Upper lobe of left lung (tissue), 6 donors: ENCODE measurements at regions not wholly inside any gene's neighbourhood (a gene's known extent, or its start where the extent isn't known, plus 50 kb on each side); places are given as distances from the start of the nearest gene placed in this dataset.

ENCODE experiments used
- ATAC-seq, 2 donors: fragments of 200-7000 bp; cut with Tn5 transposase; one replicate each; pipeline ENCODE4 v1.9.1; 2022; ENCODE audit warnings: mild to moderate bottlenecking in 2 of 2, moderate library complexity in 2 of 2; ENCODE audit not compliant: low FRiP score in 2 of 2
- DNase-seq, 2 donors: peaks; one replicate each; pipeline ENCODE4 v3.0.0-alpha.2; 2019 to 2020
- H3K27ac ChIP-seq, 4 donors: fragments of 200-600 bp; sonication (generic); one replicate each; pipeline ENCODE4 v1.5.1; 2016 to 2019
- H3K27me3 ChIP-seq, 4 donors: fragments of 200-600 bp; sonication (generic); one replicate each; pipeline ENCODE4 v1.5.1; 2017 to 2019
- H3K36me3 ChIP-seq, 4 donors: fragments of 200-600 bp; sonication (generic); one replicate each; pipeline ENCODE4 v1.5.1; 2016 to 2019
- H3K4me1 ChIP-seq, 4 donors: fragments of 200-600 bp; sonication (generic); one replicate each; pipeline ENCODE4 v1.5.1; 2018 to 2019
- H3K4me3 ChIP-seq, 4 donors: fragments of 200-600 bp; sonication (generic); one replicate each; pipeline ENCODE4 v1.5.1; 2017 to 2019; ENCODE audit warnings: mild to moderate bottlenecking in 2 of 4, moderate library complexity in 1 of 4
- H3K9me3 ChIP-seq, 4 donors: fragments of 200-600 bp; sonication (generic); one replicate each; pipeline ENCODE4 v1.5.1; 2018 to 2019
- EP300 ChIP-seq, 4 donors: sonication (generic); formaldehyde crosslinking; IDR thresholded peaks; one replicate each; pipeline ENCODE4 v1.5.1; 2017; ENCODE audit warnings: antibody characterized with exemption in 4 of 4, control low read depth in 2 of 4
- POLR2A ChIP-seq, 4 donors: fragments of 450-650 bp; IDR thresholded peaks; one replicate each; pipeline ENCODE4 v1.5.1; 2016 to 2017; ENCODE audit warnings: antibody characterized with exemption in 4 of 4, mild to moderate bottlenecking in 2 of 4
- POLR2AphosphoS5 ChIP-seq, 2 donors: sonication (generic); formaldehyde crosslinking; IDR thresholded peaks; one replicate each; pipeline ENCODE4 v1.5.1; 2017; ENCODE audit warnings: antibody characterized with exemption in 2 of 2
- WGBS, 2 donors: methylation state at CpG; one replicate each; pipeline ENCODE4 v1.1.5; 2017 to 2018; 5-methylcytosine and 5-hydroxymethylcytosine counted together
- TF ChIP-seq, protein P1 (sequence below), 6 experiments: fragments of 450-650 bp in 4 of 6; fragments of 200-600 bp in 2 of 6; sonication (generic) in 2 of 6; IDR thresholded peaks; one replicate each; pipeline ENCODE4 v1.5.1; 2016 to 2019; ENCODE audit warnings: antibody characterized with exemption in 6 of 6
- donor health status: DM: no; HTN: no; CAD: no; lungs with moderate emphysema.
- donor health status: DM: no; HTN: yes; CAD: no; lungs with severe emphysema.

DNA sequence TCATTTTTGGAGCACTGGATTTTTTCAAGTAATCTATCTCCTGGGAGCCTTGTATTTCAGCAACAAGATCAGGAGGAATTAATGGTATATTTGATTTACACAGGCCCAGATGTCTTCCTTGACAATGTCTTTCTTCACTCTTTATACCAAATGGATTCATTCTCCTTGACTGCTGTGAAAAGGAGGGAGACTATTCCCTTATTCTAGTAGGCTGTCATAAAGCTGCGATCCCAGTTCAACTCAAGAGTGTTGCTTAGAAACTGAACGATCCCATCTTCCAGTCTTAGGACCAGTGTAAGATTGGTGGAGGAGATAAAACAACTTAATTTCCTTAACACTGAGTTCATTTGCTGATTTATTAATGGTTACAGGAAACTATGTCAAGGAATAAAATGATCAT lies 119.4 kb upstream of the ROBO1 start:
- Histone ChIP-seq H3K36me3 (no peaks in the 10 kb centered on the region), H3K27me3 (no peaks in the 10 kb centered on the region), H3K9me3 (no peaks in the 10 kb centered on the region), H3K4me3 (no peak overlapping the region), H3K4me1 (no peaks in the 10 kb centered on the region), H3K27ac (no peak overlapping the region)
- 68 to 73% methylated on average over 2 of the region's 2 CpGs for WGBS, 2 donors
- ATAC-seq (no peak), DNase-seq (no peak)
- TF ChIP-seq POLR2AphosphoS5 (IDR thresholded peaks at IDR 0.05) (no peak), EP300 (IDR thresholded peaks at IDR 0.05) (no peak), POLR2A (IDR thresholded peaks at IDR 0.05) (no peak)
- TF ChIP-seq, protein P1, sequence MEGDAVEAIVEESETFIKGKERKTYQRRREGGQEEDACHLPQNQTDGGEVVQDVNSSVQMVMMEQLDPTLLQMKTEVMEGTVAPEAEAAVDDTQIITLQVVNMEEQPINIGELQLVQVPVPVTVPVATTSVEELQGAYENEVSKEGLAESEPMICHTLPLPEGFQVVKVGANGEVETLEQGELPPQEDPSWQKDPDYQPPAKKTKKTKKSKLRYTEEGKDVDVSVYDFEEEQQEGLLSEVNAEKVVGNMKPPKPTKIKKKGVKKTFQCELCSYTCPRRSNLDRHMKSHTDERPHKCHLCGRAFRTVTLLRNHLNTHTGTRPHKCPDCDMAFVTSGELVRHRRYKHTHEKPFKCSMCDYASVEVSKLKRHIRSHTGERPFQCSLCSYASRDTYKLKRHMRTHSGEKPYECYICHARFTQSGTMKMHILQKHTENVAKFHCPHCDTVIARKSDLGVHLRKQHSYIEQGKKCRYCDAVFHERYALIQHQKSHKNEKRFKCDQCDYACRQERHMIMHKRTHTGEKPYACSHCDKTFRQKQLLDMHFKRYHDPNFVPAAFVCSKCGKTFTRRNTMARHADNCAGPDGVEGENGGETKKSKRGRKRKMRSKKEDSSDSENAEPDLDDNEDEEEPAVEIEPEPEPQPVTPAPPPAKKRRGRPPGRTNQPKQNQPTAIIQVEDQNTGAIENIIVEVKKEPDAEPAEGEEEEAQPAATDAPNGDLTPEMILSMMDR (IDR thresholded peaks at IDR 0.05): no peak

DNA sequence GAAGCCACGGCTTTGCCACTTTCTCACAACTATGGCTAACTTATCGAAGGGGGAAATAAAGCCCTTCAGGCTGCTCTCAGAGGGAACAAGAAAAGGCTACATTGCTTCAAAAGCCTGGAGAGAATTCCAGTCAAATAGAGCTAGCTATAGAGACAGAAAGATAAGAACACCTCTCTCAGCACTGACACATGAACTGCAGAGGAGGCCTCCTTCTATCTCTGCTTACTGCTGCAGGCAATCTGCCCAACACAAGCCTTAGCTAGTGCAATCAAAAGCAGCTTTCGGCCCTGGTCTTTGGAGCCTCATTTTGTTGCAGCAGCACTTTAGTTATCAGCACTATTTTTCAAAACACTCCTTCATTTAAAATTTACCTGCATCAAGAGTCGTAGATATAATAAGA lies 118.4 kb upstream of the ROBO1 start:
- DNase-seq: no peak
- Histone ChIP-seq H3K27me3 (no peaks in the 10 kb centered on the region), H3K4me1 (no peaks in the 10 kb centered on the region), H3K36me3 (no peaks in the 10 kb centered on the region), H3K27ac (no peak overlapping the region), H3K9me3 (no peaks in the 10 kb centered on the region), H3K4me3 (no peak overlapping the region)
- ATAC-seq: no peak
- 62% methylated on average over 4 of the region's 4 CpGs for WGBS, 2 donors
- TF ChIP-seq EP300 (IDR thresholded peaks at IDR 0.05) (no peak), POLR2AphosphoS5 (IDR thresholded peaks at IDR 0.05) (no peak), POLR2A (IDR thresholded peaks at IDR 0.05) (no peak)
- TF ChIP-seq, protein P1 (IDR thresholded peaks at IDR 0.05): no peak

GRCh38 chr3:79885407-79885806 lies 117.6 kb upstream of the ROBO1 start:
- Histone ChIP-seq H3K27ac (no peak overlapping the region), H3K4me3 (no peak overlapping the region), H3K4me1 (no peaks in the 10 kb centered on the region), H3K9me3 (no peaks in the 10 kb centered on the region), H3K36me3 (no peaks in the 10 kb centered on the region), H3K27me3 (no peaks in the 10 kb centered on the region)
- no peak for DNase-seq
- WGBS, 2 donors: 54 to 55% methylated on average over 4 of the region's 4 CpGs
- TF ChIP-seq, protein P1 (IDR thresholded peaks at IDR 0.05): no peak
- TF ChIP-seq POLR2AphosphoS5 (IDR thresholded peaks at IDR 0.05) (no peak), EP300 (IDR thresholded peaks at IDR 0.05) (no peak), POLR2A (IDR thresholded peaks at IDR 0.05) (no peak)
- ATAC-seq: no peak

DNA sequence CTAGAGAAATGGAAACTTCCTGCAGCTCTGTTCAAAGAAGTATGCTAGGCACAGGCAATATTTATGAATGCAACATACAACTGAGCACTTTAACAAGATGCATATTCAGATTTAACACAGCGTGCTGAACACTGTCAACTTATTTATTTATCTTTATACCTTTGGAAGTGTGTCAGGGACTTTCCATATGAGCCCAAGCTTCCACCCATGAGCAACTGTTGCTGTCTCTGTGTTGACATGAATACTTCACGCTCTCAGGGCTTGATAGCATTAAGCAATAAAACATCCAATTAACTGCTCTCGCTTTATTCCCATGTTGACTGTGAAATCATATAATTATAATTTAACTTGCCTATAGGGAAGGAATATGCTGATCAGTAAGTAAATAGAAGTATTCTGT lies 116.6 kb upstream of the ROBO1 start:
- Histone ChIP-seq H3K4me3 (no peak overlapping the region), H3K36me3 (no peaks in the 10 kb centered on the region), H3K27me3 (no peaks in the 10 kb centered on the region), H3K27ac (no peak overlapping the region), H3K4me1 (no peaks in the 10 kb centered on the region), H3K9me3 (no peaks in the 10 kb centered on the region)
- TF ChIP-seq, protein P1 (IDR thresholded peaks at IDR 0.05): no peak
- no peak for TF ChIP-seq EP300 (IDR thresholded peaks at IDR 0.05)
- no peak for TF ChIP-seq POLR2A (IDR thresholded peaks at IDR 0.05)
- no peak for TF ChIP-seq POLR2AphosphoS5 (IDR thresholded peaks at IDR 0.05)
- DNase-seq (no peak), ATAC-seq (no peak)
- 83% methylated on average over 3 of the region's 3 CpGs for WGBS, 2 donors

- no peak for DNase-seq
- H3K9me3 ChIP-seq: peaks cover 0 to 8% (median 0%) of the 10 kb centered on the region in 4 donors
- no peak for TF ChIP-seq EP300 (IDR thresholded peaks at IDR 0.05)
- no peak for TF ChIP-seq POLR2AphosphoS5 (IDR thresholded peaks at IDR 0.05)
- TF ChIP-seq, protein P1 (IDR thresholded peaks at IDR 0.05): no peak
- TF ChIP-seq POLR2A (IDR thresholded peaks at IDR 0.05): no peak
- WGBS, 2 donors: 41 to 64% methylated on average over 1 of the region's 1 CpG
- H3K4me1 ChIP-seq: no peaks in the 10 kb centered on the region
- H3K4me3 ChIP-seq: no peak overlapping the region
- no peaks in the 10 kb centered on the region for H3K27me3 ChIP-seq
- ATAC-seq: no peak
- no peak overlapping the region for H3K27ac ChIP-seq
- H3K36me3 ChIP-seq: no peaks in the 10 kb centered on the region
Measured at GRCh38 chr3:79881431-79881830, 113.6 kb upstream of the ROBO1 start.
